ENCODE measurements at regions not wholly inside any gene's neighbourhood (a gene's known extent, or its start where the extent isn't known, plus 50 kb on each side); places are given as distances from the start of the nearest gene placed in this dataset.

DNA sequence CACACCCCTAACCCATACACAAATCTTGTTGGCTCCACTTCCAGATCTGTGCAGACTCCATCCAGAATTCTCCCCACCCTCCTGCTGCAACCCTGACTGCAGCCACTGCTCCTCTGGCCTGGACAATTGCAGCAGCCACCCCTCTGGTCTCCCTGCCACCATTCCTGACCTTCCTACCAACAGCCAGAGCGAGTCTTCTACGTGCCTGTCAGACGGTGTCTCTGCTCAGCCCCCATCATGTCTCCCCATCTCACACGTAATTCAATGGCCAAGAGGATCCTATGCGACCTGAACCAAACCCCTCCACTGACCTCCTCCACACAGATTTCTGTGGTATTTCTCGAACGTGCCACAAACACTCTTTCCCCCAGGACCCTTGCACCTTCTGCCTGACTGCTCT is 103.3 kb downstream of the TPRA1 start:
- H3K4me2 ChIP-seq (ENCODE audit: low read length) = no peak overlapping the region
- no peak for DNase-seq (ENCODE audit: low read depth, low spot score)
- no peaks in the 10 kb centered on the region for H3K9me3 ChIP-seq (ENCODE audit: control insufficient read depth in 1 of 2, insufficient read depth in 1 of 2, low read depth in 1 of 2, low read length in 2 of 2)
- no peaks in the 10 kb centered on the region for H3K27me3 ChIP-seq (ENCODE audit: insufficient read depth, low read length)
- H3K4me3 ChIP-seq (replicated peaks in 1 of 2; ENCODE audit: low read depth in 1 of 2, low read length in 2 of 2) = no peak overlapping the region
- ChIA-PET POLR2A (no interaction called here), RAD21 (ENCODE audit: low non-redundant PET in 1 of 2, low total read pairs in 2 of 2, uncharacterized antibody in 2 of 2, unreplicated experiment in 2 of 2) (no interaction called here), CTCF (no interaction called here)
- H3K27ac ChIP-seq (ENCODE audit: low read depth, low read length) = no peak overlapping the region
- BruUV-seq (replicated peaks) = no TSS peak
- no peaks in the 10 kb centered on the region for H3K79me2 ChIP-seq (ENCODE audit: insufficient read depth, low read length)
- TF ChIP-seq, protein P1, sequence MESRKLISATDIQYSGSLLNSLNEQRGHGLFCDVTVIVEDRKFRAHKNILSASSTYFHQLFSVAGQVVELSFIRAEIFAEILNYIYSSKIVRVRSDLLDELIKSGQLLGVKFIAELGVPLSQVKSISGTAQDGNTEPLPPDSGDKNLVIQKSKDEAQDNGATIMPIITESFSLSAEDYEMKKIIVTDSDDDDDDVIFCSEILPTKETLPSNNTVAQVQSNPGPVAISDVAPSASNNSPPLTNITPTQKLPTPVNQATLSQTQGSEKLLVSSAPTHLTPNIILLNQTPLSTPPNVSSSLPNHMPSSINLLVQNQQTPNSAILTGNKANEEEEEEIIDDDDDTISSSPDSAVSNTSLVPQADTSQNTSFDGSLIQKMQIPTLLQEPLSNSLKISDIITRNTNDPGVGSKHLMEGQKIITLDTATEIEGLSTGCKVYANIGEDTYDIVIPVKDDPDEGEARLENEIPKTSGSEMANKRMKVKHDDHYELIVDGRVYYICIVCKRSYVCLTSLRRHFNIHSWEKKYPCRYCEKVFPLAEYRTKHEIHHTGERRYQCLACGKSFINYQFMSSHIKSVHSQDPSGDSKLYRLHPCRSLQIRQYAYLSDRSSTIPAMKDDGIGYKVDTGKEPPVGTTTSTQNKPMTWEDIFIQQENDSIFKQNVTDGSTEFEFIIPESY (IDR thresholded peaks at IDR 0.05; ENCODE audit: extremely low read depth, insufficient replicate concordance, low read length) = no peak
- TF ChIP-seq EGR1 (IDR thresholded peaks at IDR 0.05; ENCODE audit: low read depth) = no peak
- TF ChIP-seq YY1 (IDR thresholded peaks at IDR 0.05; ENCODE audit: extremely low read depth, insufficient replicate concordance, low read depth, low read length) = no peak
- no peak for TF ChIP-seq POLR2AphosphoS5 (IDR thresholded peaks at IDR 0.05; ENCODE audit: low read depth, low read length)
- no peak for TF ChIP-seq SRF (IDR thresholded peaks at IDR 0.05; ENCODE audit: low read depth)
- TF ChIP-seq TCF7L2 (IDR thresholded peaks at IDR 0.05; ENCODE audit: borderline replicate concordance, extremely low read depth, insufficient read depth, insufficient read length) = no peak
- no peak for TF ChIP-seq EZH2 (IDR thresholded peaks at IDR 0.05)
- TF ChIP-seq FOSL1 (IDR thresholded peaks at IDR 0.05; ENCODE audit: low read depth) = no peak
- no peak for TF ChIP-seq ZNF274 (IDR thresholded peaks at IDR 0.05; ENCODE audit: low read depth, low read length)
- intact Hi-C loops (cut with micrococcal nuclease) = no loop called here
- H4K20me1 ChIP-seq (ENCODE audit: insufficient read depth) = no peaks in the 10 kb centered on the region
- no peak for ATAC-seq
- H3K4me1 ChIP-seq (ENCODE audit: control insufficient read depth in 1 of 2, insufficient read depth in 2 of 2, low read length in 2 of 2) = no peaks in the 10 kb centered on the region
- H2AFZ ChIP-seq (ENCODE audit: low read depth, low read length, poor library complexity, severe bottlenecking) = no peak overlapping the region
- no peak overlapping the region for H3K9ac ChIP-seq (ENCODE audit: low read length)
- no peaks in the 10 kb centered on the region for H3K36me3 ChIP-seq (ENCODE audit: control insufficient read depth in 1 of 2, insufficient read depth in 2 of 2, low read length in 2 of 2)
- H3K9me2 ChIP-seq (ENCODE audit: insufficient read depth) = no peaks in the 10 kb centered on the region

Data from HCT116 (cell line).